Mucosa of descending colon (tissue), 3 donors: ENCODE measurements at regions not wholly inside any gene's neighbourhood (a gene's known extent, or its start where the extent isn't known, plus 50 kb on each side); places are given as distances from the start of the nearest gene placed in this dataset.

Experiments
- ATAC-seq: fragments of 200-7000 bp; cut with Tn5 transposase; one replicate; pipeline ENCODE4 v1.9.1; 2020; ENCODE audit warnings: mild to moderate bottlenecking, moderate library complexity
- DNase-seq, 3 donors: peaks; one replicate each; pipeline ENCODE4 v3.0.0-alpha.2; 2020
- H3K36me3 ChIP-seq: fragments of 200-600 bp; one replicate; pipeline ENCODE4 v1.8.0; 2021; ENCODE audit warnings: low read depth, mild to moderate bottlenecking
- H3K4me1 ChIP-seq: fragments of 200-600 bp; one replicate; pipeline ENCODE4 v1.8.0; 2021; ENCODE audit warnings: low read depth, mild to moderate bottlenecking
- H3K4me3 ChIP-seq: fragments of 200-600 bp; one replicate; pipeline ENCODE4 v1.8.0; 2021; ENCODE audit warnings: mild to moderate bottlenecking
- H3K9me3 ChIP-seq: fragments of 200-600 bp; one replicate; pipeline ENCODE4 v1.8.0; 2021; ENCODE audit warnings: mild to moderate bottlenecking
- CTCF ChIP-seq: fragments of 200-600 bp; IDR thresholded peaks from one replicate; pipeline ENCODE4 v1.8.0; 2022; ENCODE audit warnings: antibody characterized with exemption, mild to moderate bottlenecking
- intact Hi-C, 2 donors: fragments of 100-400 bp; cut with DNase I in 1 of 2; cut with micrococcal nuclease in 1 of 2; formaldehyde crosslinking; loops; one replicate each; pipeline versions ENCODE4 v1.11.0 to v1.11.1; 2022; cut with DNase I, micrococcal nuclease
- donor health status: DM: no; HTN: no; CAD: no; lungs with moderate emphysema.
- donor health status: DM: no; HTN: no; CAD: no.
- donor health status: DM: no; HTN: yes; CAD: no.

GRCh38 chr6:129771678-129772077, 61.7 kb upstream of the ARHGAP18 start:
- H3K4me3 ChIP-seq, result no peak overlapping the region
- H3K9me3 ChIP-seq, result no peaks in the 10 kb centered on the region
- DNase-seq, result no peak
- intact Hi-C loops, result no loop called here
- H3K4me1 ChIP-seq, result no peaks in the 10 kb centered on the region
- no peaks in the 10 kb centered on the region for H3K36me3 ChIP-seq
- TF ChIP-seq CTCF, result no peak
- no peak for ATAC-seq

GRCh38 chr6:129767776-129768485, 58.0 kb upstream of the ARHGAP18 start:
- Histone ChIP-seq H3K9me3 (no peaks in the 10 kb centered on the region), H3K4me3 (no peak overlapping the region), H3K36me3 (no peaks in the 10 kb centered on the region), H3K4me1 (no peaks in the 10 kb centered on the region)
- ATAC-seq (no peak), DNase-seq (no peak)
- no peak for TF ChIP-seq CTCF
- intact Hi-C loops, result no loop called here

GRCh38 chr6:129766959-129767728, 57.2 kb upstream of the ARHGAP18 start:
- Histone ChIP-seq H3K36me3 (no peaks in the 10 kb centered on the region), H3K4me3 (no peak overlapping the region), H3K4me1 (no peaks in the 10 kb centered on the region), H3K9me3 (no peaks in the 10 kb centered on the region)
- DNase-seq, result peak in 1 of 3 donors; percentile 32
- no peak for TF ChIP-seq CTCF
- ATAC-seq, result peak; percentile 47
- intact Hi-C loops, result no loop called here

- intact Hi-C loops, result no loop called here
- DNase-seq (no peak), ATAC-seq (no peak)
- TF ChIP-seq CTCF, result no peak
- no peak overlapping the region for H3K4me3 ChIP-seq
- no peaks in the 10 kb centered on the region for H3K9me3 ChIP-seq
- no peaks in the 10 kb centered on the region for H3K4me1 ChIP-seq
- no peaks in the 10 kb centered on the region for H3K36me3 ChIP-seq
These were observed 54.9 kb upstream of the ARHGAP18 start for GRCh38 chr6:129764761-129765407.

- no peaks in the 10 kb centered on the region for H3K9me3 ChIP-seq
- intact Hi-C loops, result no loop called here
- H3K4me1 ChIP-seq, result no peaks in the 10 kb centered on the region
- ATAC-seq, result no peak
- no peaks in the 10 kb centered on the region for H3K36me3 ChIP-seq
- no peak overlapping the region for H3K4me3 ChIP-seq
- TF ChIP-seq CTCF, result no peak
- no peak for DNase-seq
These were observed 50.0 kb upstream of the ARHGAP18 start for GRCh38 chr6:129759796-129760605.
